ENCODE measurements at regions not wholly inside any gene's neighbourhood (a gene's known extent, or its start where the extent isn't known, plus 50 kb on each side); places are given as distances from the start of the nearest gene placed in this dataset.
"Not testable (repeated sequence)": the region's sequence is repeated elsewhere in the genome, so short reads cannot be mapped to it uniquely, and the experiment has no call there.

- no peak for DNase-seq (ENCODE audit: low read depth)
Measured at GRCh38 chr4:189096108-189096507, 844.6 kb upstream of the FRG1 start.

- DNase-seq (ENCODE audit: low read depth) = no peak
Measured at GRCh38 chr4:189096717-189097116, 844.0 kb upstream of the FRG1 start.

- DNase-seq (ENCODE audit: low read depth) = no peak
Measured at GRCh38 chr4:189098932-189099696, 841.6 kb upstream of the FRG1 start.

GRCh38 chr4:189113389-189113888, 827.2 kb upstream of the FRG1 start:
- DNase-seq (ENCODE audit: low read depth) = no peak

- no peak for DNase-seq (ENCODE audit: low read depth)
Measured at GRCh38 chr4:189117426-189117825, 823.2 kb upstream of the FRG1 start.

- DNase-seq (ENCODE audit: low read depth) = no peak
Measured at GRCh38 chr4:189121336-189121735, 819.3 kb upstream of the FRG1 start.

GRCh38 chr4:189124149-189124758, 816.4 kb upstream of the FRG1 start:
- DNase-seq (ENCODE audit: low read depth) = no peak

- no peak for DNase-seq (ENCODE audit: low read depth)
Measured at GRCh38 chr4:189124791-189125190, 815.9 kb upstream of the FRG1 start.

GRCh38 chr4:189126040-189126439, 814.6 kb upstream of the FRG1 start:
- DNase-seq (ENCODE audit: low read depth) = no peak

GRCh38 chr4:189128341-189128740, 812.3 kb upstream of the FRG1 start:
- DNase-seq (ENCODE audit: low read depth) = no peak

GRCh38 chr4:189129044-189129694, 811.5 kb upstream of the FRG1 start:
- no peak for DNase-seq (ENCODE audit: low read depth)

GRCh38 chr4:189131118-189131517, 809.6 kb upstream of the FRG1 start:
- DNase-seq (ENCODE audit: low read depth) = no peak

- DNase-seq (ENCODE audit: low read depth) = no peak
Measured at GRCh38 chr4:189136462-189136861, 804.2 kb upstream of the FRG1 start.

GRCh38 chr4:189143263-189143952, 797.3 kb upstream of the FRG1 start:
- DNase-seq (ENCODE audit: low read depth) = no peak

- DNase-seq (ENCODE audit: low read depth) = no peak
Measured at GRCh38 chr4:189147005-189147929, 793.4 kb upstream of the FRG1 start.

GRCh38 chr4:189155083-189155482, 785.6 kb upstream of the FRG1 start:
- DNase-seq (ENCODE audit: low read depth) = not testable (repeated sequence)

- no peak for DNase-seq (ENCODE audit: low read depth)
Measured at GRCh38 chr4:189162073-189162789, 778.4 kb upstream of the FRG1 start.

GRCh38 chr4:189162888-189163287, 777.8 kb upstream of the FRG1 start:
- DNase-seq (ENCODE audit: low read depth) = no peak

- no peak for DNase-seq (ENCODE audit: low read depth)
Measured at GRCh38 chr4:189176002-189176401, 764.7 kb upstream of the FRG1 start.

GRCh38 chr4:189177130-189177529, 763.5 kb upstream of the FRG1 start:
- DNase-seq (ENCODE audit: low read depth) = no peak
